G401 (cell line): ENCODE measurements at regions not wholly inside any gene's neighbourhood (a gene's known extent, or its start where the extent isn't known, plus 50 kb on each side); places are given as distances from the start of the nearest gene placed in this dataset.
A peak's percentile ranks its signal among the peaks of the same experiment; 100 is the strongest.
"Not testable (repeated sequence)": the region's sequence is repeated elsewhere in the genome, so short reads cannot be mapped to it uniquely, and the experiment has no call there.

ENCODE experiments used
- DNase-seq: peaks from one replicate; pipeline ENCODE4 v3.0.0-alpha.2; 2015; ENCODE audit warnings: low spot score
- in situ Hi-C: cut with HindIII; loops from 2 replicates; pipeline ENCODE4 v1.10.0; 2016; ENCODE audit warnings: low sequenced_read_pairs, mixed read lengths

GRCh38 chr16:48059936-48060335 lies 95.9 kb downstream of the ABCC12 start:
- no peak for DNase-seq
- in situ Hi-C loops: no loop called here

GRCh38 chr16:48059190-48059589 lies 96.6 kb downstream of the ABCC12 start:
- DNase-seq, in situ Hi-C loops: not testable (repeated sequence)

- in situ Hi-C loops: no loop called here
- DNase-seq: no peak
Observed at GRCh38 chr16:48057048-48057447, 98.7 kb downstream of the ABCC12 start.

GRCh38 chr16:48054881-48055601 lies 100.8 kb downstream of the ABCC12 start:
- DNase-seq: peak; percentile 87
- in situ Hi-C loops: no loop called here

- DNase-seq: peak; percentile 69
- in situ Hi-C loops: no loop called here
Observed at GRCh38 chr16:48053418-48053745, 102.4 kb downstream of the ABCC12 start.

- in situ Hi-C loops: no loop called here
- DNase-seq: no peak
Observed at GRCh38 chr16:48052731-48053417, 102.9 kb downstream of the ABCC12 start.

- no peak for DNase-seq
- in situ Hi-C loops: no loop called here
Observed at GRCh38 chr16:48050871-48051270, 104.9 kb downstream of the ABCC12 start.

- in situ Hi-C loops: no loop called here
- no peak for DNase-seq
Observed at GRCh38 chr16:48049847-48050246, 105.9 kb downstream of the ABCC12 start.

- in situ Hi-C loops: no loop called here
- DNase-seq: no peak
Observed at GRCh38 chr16:48047720-48048119, 108.1 kb downstream of the ABCC12 start.

- DNase-seq: no peak
- in situ Hi-C loops: no loop called here
Observed at GRCh38 chr16:48047241-48047640, 108.6 kb downstream of the ABCC12 start.

- in situ Hi-C loops: no loop called here
- no peak for DNase-seq
Observed at GRCh38 chr16:48044117-48044516, 111.7 kb downstream of the ABCC12 start.

- in situ Hi-C loops: no loop called here
- peak; percentile 53 for DNase-seq
Observed at GRCh38 chr16:48041981-48042421, 113.8 kb downstream of the ABCC12 start.

- in situ Hi-C loops: no loop called here
- no peak for DNase-seq
Observed at GRCh38 chr16:48035142-48035541, 120.7 kb downstream of the ABCC12 start.

- no peak for DNase-seq
- in situ Hi-C loops: no loop called here
Observed at GRCh38 chr16:48030926-48031325, 124.9 kb downstream of the ABCC12 start.

GRCh38 chr16:48029768-48030167 lies 126.0 kb downstream of the ABCC12 start:
- DNase-seq: peak; percentile 1

GRCh38 chr16:48025359-48025758 lies 130.4 kb downstream of the ABCC12 start:
- no peak for DNase-seq
- in situ Hi-C loops: no loop called here

More at GRCh38 chr16:48029768-48030167, 126.0 kb downstream of the ABCC12 start:
- in situ Hi-C loops: no loop called here

- peak; percentile 1 for DNase-seq
- in situ Hi-C loops: no loop called here
Observed at GRCh38 chr16:48024042-48024441, 131.8 kb downstream of the ABCC12 start.

- in situ Hi-C loops: no loop called here
- no peak for DNase-seq
Observed at GRCh38 chr16:48022496-48022895, 133.3 kb downstream of the ABCC12 start.

- DNase-seq, in situ Hi-C loops: not testable (repeated sequence)
Observed at GRCh38 chr16:48020617-48021016, 135.2 kb downstream of the ABCC12 start.

- no peak for DNase-seq
- in situ Hi-C loops: no loop called here
Observed at GRCh38 chr16:48014349-48015135, 141.3 kb downstream of the ABCC12 start.
